Stimulated activated effector memory CD8-positive, alpha-beta T cell treated with anti-CD3 and anti-CD28 coated beads, Interleukin-12 subunit alpha, Interleukin-12 subunit beta, amount 100 ng/mL, for 72 hours (primary cell): ENCODE measurements at regions not wholly inside any gene's neighbourhood (a gene's known extent, or its start where the extent isn't known, plus 50 kb on each side); places are given as distances from the start of the nearest gene placed in this dataset.

Source experiments
- ATAC-seq: fragments of 150-1000 bp; cut with Tn5 transposase; 2 replicates; pipeline ENCODE4 v1.10.0; 2021
- DNase-seq, 2 donors: peaks; one replicate each; pipeline ENCODE4 v3.0.0; 2021 to 2022; ENCODE audit warnings: low spot score in 2 of 2
- H3K27ac Mint-ChIP-seq: one replicate; pipeline ENCODE4 v1.8.0; 2022; ENCODE audit warnings: mild to moderate bottlenecking, mixed read lengths
- H3K36me3 Mint-ChIP-seq: one replicate; pipeline ENCODE4 v1.8.0; 2022; ENCODE audit warnings: mild to moderate bottlenecking, mixed read lengths
- H3K4me1 Mint-ChIP-seq: one replicate; pipeline ENCODE4 v1.8.0; 2022; ENCODE audit warnings: mixed read lengths
- H3K4me3 Mint-ChIP-seq: one replicate; pipeline ENCODE4 v1.8.0; 2022; ENCODE audit warnings: mild to moderate bottlenecking, mixed read lengths
- H3K9me3 Mint-ChIP-seq: one replicate; pipeline ENCODE4 v1.8.0; 2022; ENCODE audit warnings: mixed read lengths

GRCh38 chr11:93940395-93940794 lies 80.8 kb upstream of the HEPHL1 start:
- Mint-ChIP-seq H3K27ac (no peak overlapping the region), H3K4me3 (no peak overlapping the region), H3K9me3 (no peaks in the 10 kb centered on the region), H3K4me1 (no peaks in the 10 kb centered on the region), H3K36me3 (no peaks in the 10 kb centered on the region)
- ATAC-seq (no peak), DNase-seq (no peak)

GRCh38 chr11:93942176-93942575 lies 79.0 kb upstream of the HEPHL1 start:
- ATAC-seq = no peak
- no peak for DNase-seq
- Mint-ChIP-seq H3K4me3 (no peak overlapping the region), H3K9me3 (no peaks in the 10 kb centered on the region), H3K4me1 (no peaks in the 10 kb centered on the region), H3K36me3 (no peaks in the 10 kb centered on the region), H3K27ac (no peak overlapping the region)

GRCh38 chr11:93945596-93945995 lies 75.6 kb upstream of the HEPHL1 start:
- Mint-ChIP-seq H3K9me3 (no peaks in the 10 kb centered on the region), H3K36me3 (no peaks in the 10 kb centered on the region), H3K4me1 (no peaks in the 10 kb centered on the region), H3K4me3 (no peak overlapping the region), H3K27ac (no peak overlapping the region)
- no peak for ATAC-seq
- no peak for DNase-seq

GRCh38 chr11:93952082-93952780 lies 68.9 kb upstream of the HEPHL1 start:
- DNase-seq (no peak), ATAC-seq (no peak)
- Mint-ChIP-seq H3K9me3 (peaks cover 4% of the 10 kb centered on the region), H3K4me3 (no peak overlapping the region), H3K27ac (no peak overlapping the region), H3K36me3 (no peaks in the 10 kb centered on the region), H3K4me1 (no peaks in the 10 kb centered on the region)

- no peak for DNase-seq
- Mint-ChIP-seq H3K27ac (no peak overlapping the region), H3K4me3 (no peak overlapping the region), H3K36me3 (no peaks in the 10 kb centered on the region), H3K9me3 (peaks cover 4% of the 10 kb centered on the region), H3K4me1 (no peaks in the 10 kb centered on the region)
- ATAC-seq = no peak
Measured at GRCh38 chr11:93957397-93957952, 63.7 kb upstream of the HEPHL1 start.

- DNase-seq = no peak
- Mint-ChIP-seq H3K4me3 (no peak overlapping the region), H3K27ac (no peak overlapping the region), H3K9me3 (peaks cover 4% of the 10 kb centered on the region), H3K4me1 (no peaks in the 10 kb centered on the region), H3K36me3 (no peaks in the 10 kb centered on the region)
- no peak for ATAC-seq
Measured at GRCh38 chr11:93958991-93959390, 62.2 kb upstream of the HEPHL1 start.

- peaks cover 3% of the 10 kb centered on the region for H3K9me3 Mint-ChIP-seq
- no peaks in the 10 kb centered on the region for H3K36me3 Mint-ChIP-seq
- no peak overlapping the region for H3K27ac Mint-ChIP-seq
- DNase-seq (no peak), ATAC-seq (no peak)
- no peaks in the 10 kb centered on the region for H3K4me1 Mint-ChIP-seq
- no peak overlapping the region for H3K4me3 Mint-ChIP-seq
Measured at GRCh38 chr11:93959663-93960062, 61.5 kb upstream of the HEPHL1 start.

GRCh38 chr11:93963072-93963471 lies 58.1 kb upstream of the HEPHL1 start:
- peak; percentile 9 for ATAC-seq
- H3K27ac Mint-ChIP-seq = no peak overlapping the region
- H3K4me1 Mint-ChIP-seq = no peaks in the 10 kb centered on the region
- no peak overlapping the region for H3K4me3 Mint-ChIP-seq
- DNase-seq = no peak
- no peaks in the 10 kb centered on the region for H3K9me3 Mint-ChIP-seq
- no peaks in the 10 kb centered on the region for H3K36me3 Mint-ChIP-seq

GRCh38 chr11:93967258-93967657 lies 53.9 kb upstream of the HEPHL1 start:
- H3K27ac Mint-ChIP-seq = no peak overlapping the region
- ATAC-seq (no peak), DNase-seq (no peak)
- no peaks in the 10 kb centered on the region for H3K4me1 Mint-ChIP-seq
- no peak overlapping the region for H3K4me3 Mint-ChIP-seq
- no peaks in the 10 kb centered on the region for H3K36me3 Mint-ChIP-seq
- no peaks in the 10 kb centered on the region for H3K9me3 Mint-ChIP-seq

GRCh38 chr11:93967944-93968343 lies 53.2 kb upstream of the HEPHL1 start:
- H3K9me3 Mint-ChIP-seq = no peaks in the 10 kb centered on the region
- H3K36me3 Mint-ChIP-seq = no peaks in the 10 kb centered on the region
- H3K4me1 Mint-ChIP-seq = no peaks in the 10 kb centered on the region
- DNase-seq (no peak), ATAC-seq (no peak)
- H3K4me3 Mint-ChIP-seq = no peak overlapping the region
- no peak overlapping the region for H3K27ac Mint-ChIP-seq

GRCh38 chr11:93969925-93970922 lies 50.9 kb upstream of the HEPHL1 start:
- ATAC-seq (no peak), DNase-seq (no peak)
- Mint-ChIP-seq H3K36me3 (no peaks in the 10 kb centered on the region), H3K4me3 (no peak overlapping the region), H3K9me3 (peaks cover 4% of the 10 kb centered on the region), H3K27ac (no peak overlapping the region), H3K4me1 (no peaks in the 10 kb centered on the region)
